ENCODE measurements at regions not wholly inside any gene's neighbourhood (a gene's known extent, or its start where the extent isn't known, plus 50 kb on each side); places are given as distances from the start of the nearest gene placed in this dataset.

DNA sequence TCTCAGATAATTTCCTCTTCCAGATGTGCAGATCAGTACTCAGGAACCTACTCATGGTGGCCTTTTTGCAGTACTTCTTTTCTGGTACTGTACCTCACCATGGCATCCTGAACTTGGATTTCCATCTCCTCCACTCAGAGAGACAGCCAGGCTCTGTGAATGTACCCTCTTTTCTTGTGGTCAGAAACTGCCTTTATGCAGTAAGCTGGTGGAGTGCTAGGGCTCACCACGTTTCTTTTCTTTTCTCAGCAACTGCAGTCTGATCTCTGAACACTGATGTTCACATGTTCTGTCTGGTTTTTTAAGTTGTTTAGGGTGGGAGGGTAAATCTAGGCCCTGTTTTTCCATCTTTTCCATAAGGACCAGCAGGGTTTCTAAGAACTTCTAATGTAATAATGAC lies 99.8 kb upstream of the NRXN3 start:
- no peak for DNase-seq
- Histone ChIP-seq H3K4me1 (ENCODE audit: control extremely low read depth in 1 of 4, control insufficient read depth in 4 of 4, insufficient read depth in 4 of 4, low read length in 3 of 4) (peaks cover 0 to 2% (median 0%) of the 10 kb centered on the region in 4 experiments), H3K27ac (ENCODE audit: insufficient read depth in 1 of 2, low read depth in 1 of 2, low read length in 2 of 2, poor library complexity in 1 of 2, severe bottlenecking in 2 of 2) (no peak overlapping the region), H3K9me3 (ENCODE audit: control extremely low read depth in 1 of 5, control insufficient read depth in 4 of 5, insufficient read depth in 2 of 5, low read depth in 1 of 5, low read length in 4 of 5) (peaks cover 0 to 2% (median 0%) of the 10 kb centered on the region in 5 experiments), H3K36me3 (ENCODE audit: control insufficient read depth in 4 of 4, insufficient read depth in 4 of 4, low read length in 3 of 4) (no peaks in the 10 kb centered on the region), H3K27me3 (replicated peaks in 2 of 5; ENCODE audit: control insufficient read depth in 4 of 5, insufficient read depth in 5 of 5, low read length in 4 of 5) (peaks cover 0 to 2% (median 0%) of the 10 kb centered on the region in 5 experiments), H3K4me3 (ENCODE audit: control insufficient read depth in 1 of 7, extremely low read depth in 1 of 7, insufficient read depth in 4 of 7, low read depth in 2 of 7, low read length in 6 of 7) (no peak overlapping the region)
- ChIA-PET POLR2A (no interaction called here), CTCF (no interaction called here)
- 86% methylated on average over 1 of the region's 1 CpG for WGBS (ENCODE audit: insufficient coverage)

DNA sequence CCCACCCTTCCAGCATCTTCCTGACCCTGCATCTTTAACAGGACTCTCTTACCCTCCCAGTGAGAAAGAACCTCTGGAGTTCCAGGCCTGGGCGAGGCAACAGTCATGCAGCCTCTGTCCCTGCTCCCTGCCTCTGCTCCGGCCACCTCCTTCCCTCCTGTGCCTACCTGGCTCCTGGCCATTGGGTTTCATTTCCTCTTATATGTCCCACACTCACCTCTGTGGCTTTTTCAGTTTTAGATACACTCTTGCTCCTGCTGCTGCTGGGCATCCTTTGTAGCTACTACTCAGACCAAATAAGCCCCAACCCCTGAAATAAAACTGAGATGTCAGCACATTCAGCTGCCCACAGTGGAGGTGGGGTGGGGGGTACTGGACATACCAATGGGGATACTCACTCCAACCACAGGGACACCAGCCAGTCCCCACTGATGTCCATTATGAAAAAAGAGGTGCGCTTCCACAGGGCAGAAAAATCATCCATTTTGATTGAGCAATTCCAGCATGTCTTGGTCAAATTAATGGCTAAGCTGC lies 99.1 kb upstream of the NRXN3 start:
- H3K4me3 ChIP-seq (ENCODE audit: control insufficient read depth in 1 of 7, extremely low read depth in 1 of 7, insufficient read depth in 4 of 7, low read depth in 2 of 7, low read length in 6 of 7): no peak overlapping the region
- H3K4me1 ChIP-seq (ENCODE audit: control extremely low read depth in 1 of 4, control insufficient read depth in 4 of 4, insufficient read depth in 4 of 4, low read length in 3 of 4): peaks cover 0 to 2% (median 0%) of the 10 kb centered on the region in 4 experiments
- POLR2A ChIA-PET: no interaction called here
- peaks cover 0 to 2% (median 0%) of the 10 kb centered on the region in 5 experiments for H3K27me3 ChIP-seq (replicated peaks in 2 of 5; ENCODE audit: control insufficient read depth in 4 of 5, insufficient read depth in 5 of 5, low read length in 4 of 5)
- H3K27ac ChIP-seq (ENCODE audit: insufficient read depth in 1 of 2, low read depth in 1 of 2, low read length in 2 of 2, poor library complexity in 1 of 2, severe bottlenecking in 2 of 2): no peak overlapping the region
- CTCF ChIA-PET: no interaction called here
- H3K36me3 ChIP-seq (ENCODE audit: control insufficient read depth in 4 of 4, insufficient read depth in 4 of 4, low read length in 3 of 4): no peaks in the 10 kb centered on the region
- 100% methylated on average over 2 of the region's 3 CpGs for WGBS (ENCODE audit: insufficient coverage)
- DNase-seq: no peak
- H3K9me3 ChIP-seq (ENCODE audit: control extremely low read depth in 1 of 5, control insufficient read depth in 4 of 5, insufficient read depth in 2 of 5, low read depth in 1 of 5, low read length in 4 of 5): peaks cover 0 to 2% (median 0%) of the 10 kb centered on the region in 5 experiments

DNA sequence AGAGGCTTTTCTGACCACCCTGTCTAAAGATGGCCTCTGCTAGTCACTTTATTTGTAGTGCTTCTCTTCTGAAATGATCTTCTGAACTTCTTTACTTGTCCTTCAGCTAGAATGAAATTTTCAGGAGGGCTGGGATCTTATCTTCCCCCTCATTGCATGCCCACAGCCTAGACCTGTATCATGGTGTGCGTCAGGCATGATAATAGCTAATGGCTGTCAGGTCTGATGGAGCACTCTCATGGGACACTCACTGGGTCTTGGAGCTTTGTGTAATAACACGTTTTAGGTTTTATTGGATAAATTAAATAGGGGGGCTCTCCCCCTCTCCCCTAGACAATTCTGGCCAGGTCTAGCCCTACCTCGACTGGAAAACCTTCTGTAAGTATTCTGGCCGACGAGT lies 97.1 kb upstream of the NRXN3 start:
- Histone ChIP-seq H3K36me3 (ENCODE audit: control insufficient read depth in 4 of 4, insufficient read depth in 4 of 4, low read length in 3 of 4) (no peaks in the 10 kb centered on the region), H3K4me3 (ENCODE audit: control insufficient read depth in 1 of 7, extremely low read depth in 1 of 7, insufficient read depth in 4 of 7, low read depth in 2 of 7, low read length in 6 of 7) (no peak overlapping the region), H3K27me3 (replicated peaks in 2 of 5; ENCODE audit: control insufficient read depth in 4 of 5, insufficient read depth in 5 of 5, low read length in 4 of 5) (peaks cover 0 to 2% (median 0%) of the 10 kb centered on the region in 5 experiments), H3K27ac (ENCODE audit: insufficient read depth in 1 of 2, low read depth in 1 of 2, low read length in 2 of 2, poor library complexity in 1 of 2, severe bottlenecking in 2 of 2) (no peak overlapping the region), H3K9me3 (ENCODE audit: control extremely low read depth in 1 of 5, control insufficient read depth in 4 of 5, insufficient read depth in 2 of 5, low read depth in 1 of 5, low read length in 4 of 5) (peaks cover 0 to 2% (median 0%) of the 10 kb centered on the region in 5 experiments), H3K4me1 (ENCODE audit: control extremely low read depth in 1 of 4, control insufficient read depth in 4 of 4, insufficient read depth in 4 of 4, low read length in 3 of 4) (peaks cover 0 to 2% (median 0%) of the 10 kb centered on the region in 4 experiments)
- POLR2A ChIA-PET: no interaction called here
- WGBS (ENCODE audit: insufficient coverage): 100% methylated on average over 1 of the region's 5 CpGs
- CTCF ChIA-PET: interaction anchor here (1.3 kb wide), 1 partner anchor 9 kb away, joined by 3 read pairs; no protein-coding TSS in a partner anchor
- DNase-seq: no peak

DNA sequence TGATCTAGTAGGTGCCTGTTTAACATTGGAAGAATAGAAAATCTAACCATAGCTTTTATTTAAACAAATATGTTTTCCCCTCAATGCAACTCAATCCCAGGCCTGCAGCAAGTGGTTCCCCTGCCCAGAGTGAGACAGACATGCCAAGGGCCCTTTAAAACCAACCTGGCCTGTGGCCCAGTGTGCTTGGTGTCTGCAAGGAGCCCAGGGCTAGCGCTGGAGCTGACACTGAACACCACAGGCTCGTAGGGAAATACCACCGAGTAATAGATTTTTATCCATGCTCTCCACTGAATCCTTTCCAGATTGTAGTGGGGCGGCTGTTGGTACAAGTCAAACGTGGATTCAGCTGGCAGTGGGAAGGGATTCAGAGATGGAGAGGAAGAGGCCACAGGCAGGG lies 95.6 kb upstream of the NRXN3 start:
- POLR2A ChIA-PET: no interaction called here

DNA sequence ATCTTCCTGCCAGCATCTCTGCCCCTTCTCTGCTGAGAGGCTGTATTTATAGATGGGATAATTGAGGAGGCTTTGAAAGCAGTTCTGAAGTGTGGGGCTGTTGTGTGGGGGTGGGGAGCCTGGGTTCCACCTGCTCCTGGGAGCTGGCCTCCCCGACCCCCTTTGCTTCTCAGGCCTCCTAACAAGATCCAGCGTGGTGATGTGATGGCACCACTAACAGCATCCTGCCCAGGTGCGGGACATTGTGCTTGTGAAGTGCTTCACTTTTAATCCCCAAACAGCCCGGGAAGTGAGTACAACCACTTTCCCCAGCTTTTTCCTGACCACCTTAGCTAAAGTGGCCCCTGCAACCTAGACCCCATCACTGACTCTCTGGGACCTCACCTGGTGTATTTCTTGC lies 95.1 kb upstream of the NRXN3 start:
- H3K4me3 ChIP-seq (ENCODE audit: control insufficient read depth in 1 of 7, extremely low read depth in 1 of 7, insufficient read depth in 4 of 7, low read depth in 2 of 7, low read length in 6 of 7): no peak overlapping the region
- H3K27me3 ChIP-seq (replicated peaks in 2 of 5; ENCODE audit: control insufficient read depth in 4 of 5, insufficient read depth in 5 of 5, low read length in 4 of 5): peaks cover 0 to 5% (median 0%) of the 10 kb centered on the region in 5 experiments
- H3K36me3 ChIP-seq (ENCODE audit: control insufficient read depth in 4 of 4, insufficient read depth in 4 of 4, low read length in 3 of 4): no peaks in the 10 kb centered on the region
- H3K9me3 ChIP-seq (ENCODE audit: control extremely low read depth in 1 of 5, control insufficient read depth in 4 of 5, insufficient read depth in 2 of 5, low read depth in 1 of 5, low read length in 4 of 5): no peaks in the 10 kb centered on the region
- H3K27ac ChIP-seq (ENCODE audit: insufficient read depth in 1 of 2, low read depth in 1 of 2, low read length in 2 of 2, poor library complexity in 1 of 2, severe bottlenecking in 2 of 2): no peak overlapping the region
- WGBS (ENCODE audit: insufficient coverage): 100% methylated on average over 4 of the region's 4 CpGs
- ChIA-PET CTCF (no interaction called here), POLR2A (no interaction called here)
- DNase-seq: no peak
- H3K4me1 ChIP-seq (ENCODE audit: control extremely low read depth in 1 of 4, control insufficient read depth in 4 of 4, insufficient read depth in 4 of 4, low read length in 3 of 4): peaks cover 0 to 2% (median 0%) of the 10 kb centered on the region in 4 experiments

More for the DNA sequence above, 95.6 kb upstream of the NRXN3 start:
- peaks cover 0 to 2% (median 0%) of the 10 kb centered on the region in 4 experiments for H3K4me1 ChIP-seq (ENCODE audit: control extremely low read depth in 1 of 4, control insufficient read depth in 4 of 4, insufficient read depth in 4 of 4, low read length in 3 of 4)
- CTCF ChIA-PET: no interaction called here
- no peaks in the 10 kb centered on the region for H3K36me3 ChIP-seq (ENCODE audit: control insufficient read depth in 4 of 4, insufficient read depth in 4 of 4, low read length in 3 of 4)
- no peaks in the 10 kb centered on the region for H3K9me3 ChIP-seq (ENCODE audit: control extremely low read depth in 1 of 5, control insufficient read depth in 4 of 5, insufficient read depth in 2 of 5, low read depth in 1 of 5, low read length in 4 of 5)
- no peak for DNase-seq
- no peak overlapping the region for H3K27ac ChIP-seq (ENCODE audit: insufficient read depth in 1 of 2, low read depth in 1 of 2, low read length in 2 of 2, poor library complexity in 1 of 2, severe bottlenecking in 2 of 2)
- peaks cover 0 to 5% (median 0%) of the 10 kb centered on the region in 5 experiments for H3K27me3 ChIP-seq (replicated peaks in 2 of 5; ENCODE audit: control insufficient read depth in 4 of 5, insufficient read depth in 5 of 5, low read length in 4 of 5)
- no peak overlapping the region for H3K4me3 ChIP-seq (ENCODE audit: control insufficient read depth in 1 of 7, extremely low read depth in 1 of 7, insufficient read depth in 4 of 7, low read depth in 2 of 7, low read length in 6 of 7)
- 94% methylated on average over 3 of the region's 5 CpGs for WGBS (ENCODE audit: insufficient coverage)

DNA sequence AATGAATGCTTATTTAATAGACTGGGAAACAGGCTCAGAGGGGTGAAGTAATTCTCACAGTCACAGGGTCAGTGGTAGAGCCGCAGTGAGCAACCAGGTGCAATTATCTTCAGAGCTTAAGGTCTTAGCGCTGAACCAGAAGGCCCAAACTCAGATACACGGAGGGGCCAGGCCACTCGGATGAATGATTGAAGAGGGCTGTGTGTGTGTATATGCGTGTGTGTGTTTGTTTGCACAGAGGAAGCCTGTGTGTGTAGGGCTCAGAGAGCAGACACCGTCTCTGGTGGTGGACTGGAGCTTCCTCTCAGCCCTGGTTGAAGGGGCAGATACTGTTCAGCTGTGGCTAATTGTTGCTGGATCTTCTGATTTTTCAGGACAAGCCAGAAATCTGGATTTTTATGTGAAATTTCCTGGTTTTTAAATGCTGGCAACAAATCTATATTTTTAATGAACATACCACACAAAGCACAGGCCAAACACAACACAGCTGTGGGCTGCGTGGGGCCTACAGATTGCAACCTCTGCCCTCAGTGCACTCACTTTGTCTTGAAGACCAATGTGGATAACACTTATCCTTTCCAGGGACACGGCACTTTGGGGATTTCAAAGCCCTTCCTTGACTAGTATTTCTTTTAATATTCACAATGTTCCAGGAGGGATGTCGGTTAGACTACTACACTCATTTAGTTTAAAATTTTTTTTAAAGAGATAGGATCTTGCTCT lies 94.5 kb upstream of the NRXN3 start:
- no peaks in the 10 kb centered on the region for H3K36me3 ChIP-seq (ENCODE audit: control insufficient read depth in 4 of 4, insufficient read depth in 4 of 4, low read length in 3 of 4)
- POLR2A ChIA-PET: no interaction called here
- 90% methylated on average over 8 of the region's 9 CpGs for WGBS (ENCODE audit: insufficient coverage)
- H3K9me3 ChIP-seq (ENCODE audit: control extremely low read depth in 1 of 5, control insufficient read depth in 4 of 5, insufficient read depth in 2 of 5, low read depth in 1 of 5, low read length in 4 of 5): no peaks in the 10 kb centered on the region
- peaks cover 0 to 2% (median 0%) of the 10 kb centered on the region in 4 experiments for H3K4me1 ChIP-seq (ENCODE audit: control extremely low read depth in 1 of 4, control insufficient read depth in 4 of 4, insufficient read depth in 4 of 4, low read length in 3 of 4)
- no peak overlapping the region for H3K27ac ChIP-seq (ENCODE audit: insufficient read depth in 1 of 2, low read depth in 1 of 2, low read length in 2 of 2, poor library complexity in 1 of 2, severe bottlenecking in 2 of 2)
- CTCF ChIA-PET: no interaction called here
- no peak overlapping the region for H3K4me3 ChIP-seq (ENCODE audit: control insufficient read depth in 1 of 7, extremely low read depth in 1 of 7, insufficient read depth in 4 of 7, low read depth in 2 of 7, low read length in 6 of 7)
- peaks cover 0 to 3% (median 0%) of the 10 kb centered on the region in 5 experiments for H3K27me3 ChIP-seq (replicated peaks in 2 of 5; ENCODE audit: control insufficient read depth in 4 of 5, insufficient read depth in 5 of 5, low read length in 4 of 5)
- DNase-seq: no peak

DNA sequence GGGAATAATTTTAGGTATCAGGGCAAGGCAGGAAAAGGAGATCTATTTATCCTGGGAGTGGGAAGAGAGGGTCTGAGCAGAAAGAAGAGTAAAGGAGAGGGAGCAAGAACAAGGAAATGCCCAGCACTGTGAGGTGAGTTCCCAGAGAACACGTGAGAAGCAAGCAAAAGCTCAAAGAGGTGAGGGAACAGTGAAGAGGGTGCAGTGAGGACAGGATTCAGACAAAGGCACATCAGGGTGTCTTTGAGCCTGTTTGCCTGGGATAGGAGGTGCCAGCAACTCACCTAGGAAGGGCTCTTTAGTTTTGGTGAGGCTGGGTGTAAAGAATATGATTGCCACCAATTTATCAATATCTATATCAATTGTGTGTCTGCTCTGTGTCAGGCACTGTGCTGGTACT lies 88.9 kb upstream of the NRXN3 start:
- 14% methylated on average over 1 of the region's 1 CpG for WGBS (ENCODE audit: insufficient coverage)
- no peak for DNase-seq
- H3K36me3 ChIP-seq (ENCODE audit: control insufficient read depth in 4 of 4, insufficient read depth in 4 of 4, low read length in 3 of 4): no peaks in the 10 kb centered on the region
- H3K9me3 ChIP-seq (ENCODE audit: control extremely low read depth in 1 of 5, control insufficient read depth in 4 of 5, insufficient read depth in 2 of 5, low read depth in 1 of 5, low read length in 4 of 5): no peaks in the 10 kb centered on the region
- no peak overlapping the region for H3K27ac ChIP-seq (ENCODE audit: insufficient read depth in 1 of 2, low read depth in 1 of 2, low read length in 2 of 2, poor library complexity in 1 of 2, severe bottlenecking in 2 of 2)
- no peak overlapping the region for H3K4me3 ChIP-seq (ENCODE audit: control insufficient read depth in 1 of 7, extremely low read depth in 1 of 7, insufficient read depth in 4 of 7, low read depth in 2 of 7, low read length in 6 of 7)
- CTCF ChIA-PET: interaction anchor here (1.2 to 1.4 kb wide), 2 partner anchors 10 to 13 kb away, joined by 3 read pairs; no protein-coding TSS in a partner anchor
- no peaks in the 10 kb centered on the region for H3K4me1 ChIP-seq (ENCODE audit: control extremely low read depth in 1 of 4, control insufficient read depth in 4 of 4, insufficient read depth in 4 of 4, low read length in 3 of 4)
- H3K27me3 ChIP-seq (replicated peaks in 2 of 5; ENCODE audit: control insufficient read depth in 4 of 5, insufficient read depth in 5 of 5, low read length in 4 of 5): peaks cover 0 to 2% (median 0%) of the 10 kb centered on the region in 5 experiments
- POLR2A ChIA-PET: no interaction called here

All from common myeloid progenitor, CD34-positive (primary cell).